Cerebellar nuclear complex (tissue), 1 donor: ENCODE measurements at regions not wholly inside any gene's neighbourhood (a gene's known extent, or its start where the extent isn't known, plus 50 kb on each side); places are given as distances from the start of the nearest gene placed in this dataset.
"Not testable (repeated sequence)": the region's sequence is repeated elsewhere in the genome, so short reads cannot be mapped to it uniquely, and the experiment has no call there.

Source experiments
- DNase-seq, 2 experiments: peaks; one replicate each; lab custom pipeline; 2025; lab: John Stamatoyannopoulos, UW

DNA sequence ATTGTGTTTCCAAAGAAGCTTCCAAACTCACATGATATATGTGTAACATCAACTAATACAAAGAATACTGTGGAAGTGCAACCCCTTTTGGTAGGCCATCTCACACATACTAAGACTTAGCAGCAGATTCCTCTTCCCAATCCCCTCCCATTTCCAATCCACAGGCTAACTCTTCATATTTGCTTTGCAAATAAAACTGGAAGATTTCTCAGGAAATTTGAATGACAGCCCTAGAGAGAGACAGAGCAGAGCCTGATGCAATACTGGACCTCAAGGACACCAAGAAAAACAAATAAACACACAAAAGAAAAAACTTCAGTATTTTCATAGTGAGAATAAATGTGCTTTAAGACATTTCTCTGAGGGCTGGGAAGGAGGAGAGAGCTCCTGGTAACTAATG lies 190.2 kb upstream of the BRINP3 start:
- DNase-seq = no peak

DNA sequence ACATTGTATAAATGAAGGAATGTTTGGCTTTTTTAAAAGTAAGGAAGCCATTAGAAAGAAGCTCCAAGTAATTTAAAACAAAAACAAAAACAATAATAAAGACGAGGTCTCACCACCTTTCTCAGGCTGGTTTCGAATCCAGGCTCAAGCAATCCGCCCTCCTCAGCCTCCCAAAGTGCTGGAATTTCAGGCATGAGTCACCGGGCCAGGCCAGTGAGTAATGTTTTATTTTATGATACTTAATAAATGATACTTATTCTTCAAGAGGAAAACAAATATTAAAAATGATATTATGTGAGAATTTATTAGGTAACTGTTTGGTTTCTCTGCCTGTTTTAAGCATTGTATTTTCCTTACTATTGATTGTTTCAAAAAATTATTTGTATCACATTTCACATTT lies 201.4 kb upstream of the BRINP3 start:
- no peak for DNase-seq

DNA sequence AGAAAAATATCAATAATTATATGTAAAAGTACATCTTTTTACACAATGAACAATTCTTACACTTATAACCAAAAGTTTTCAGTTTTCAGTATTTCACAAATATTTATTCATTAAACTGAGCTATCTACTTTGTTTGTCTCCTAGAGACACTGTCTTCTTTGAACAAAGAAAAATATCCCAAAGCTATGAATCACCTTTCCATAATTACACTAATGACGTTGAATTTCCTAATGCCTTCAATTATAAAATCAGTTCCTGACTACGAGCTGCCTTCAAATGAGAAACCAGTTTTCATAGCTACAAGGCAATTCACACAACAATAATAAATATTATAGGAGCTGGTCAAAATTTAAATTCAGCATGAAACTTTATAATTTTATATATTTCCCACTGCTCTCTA lies 201.8 kb upstream of the BRINP3 start:
- DNase-seq = no peak

DNA sequence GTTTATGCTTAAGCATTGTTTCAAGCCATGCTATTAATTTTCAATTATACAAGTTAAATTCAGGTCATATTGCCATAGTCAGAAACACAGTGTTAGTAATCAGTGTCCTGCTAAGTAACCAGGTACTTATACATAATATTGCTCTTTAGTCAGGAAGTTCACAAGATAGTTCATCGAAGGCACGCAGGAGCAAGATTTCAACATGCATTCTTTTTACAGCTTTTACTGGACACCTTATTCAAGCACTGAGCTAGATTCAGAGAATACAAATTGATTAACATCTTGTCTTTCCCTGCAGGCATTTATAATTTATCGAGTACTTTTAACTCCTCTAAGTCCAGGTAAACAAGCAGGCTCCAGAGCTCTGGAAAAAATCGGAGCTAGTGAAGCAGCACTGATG lies 202.3 kb upstream of the BRINP3 start:
- DNase-seq = no peak

DNA sequence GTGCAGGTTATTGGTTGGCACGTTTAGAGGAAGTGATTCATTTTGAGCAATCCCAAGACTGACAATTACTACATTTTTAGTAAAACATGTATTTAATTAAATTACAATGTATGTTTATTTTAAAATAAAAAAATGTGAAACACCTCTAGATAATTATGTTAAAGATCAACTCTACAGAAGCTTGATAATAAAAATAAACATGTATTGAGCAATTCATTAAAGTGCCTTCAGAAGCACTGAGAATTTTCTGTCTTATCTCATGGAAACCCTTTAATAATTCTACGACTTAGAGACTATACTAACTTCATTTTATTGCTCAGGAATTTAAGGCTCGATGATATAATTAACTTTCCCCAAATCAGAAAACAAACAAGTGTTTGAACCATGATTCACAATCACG lies 208.0 kb upstream of the BRINP3 start:
- DNase-seq = no peak

DNA sequence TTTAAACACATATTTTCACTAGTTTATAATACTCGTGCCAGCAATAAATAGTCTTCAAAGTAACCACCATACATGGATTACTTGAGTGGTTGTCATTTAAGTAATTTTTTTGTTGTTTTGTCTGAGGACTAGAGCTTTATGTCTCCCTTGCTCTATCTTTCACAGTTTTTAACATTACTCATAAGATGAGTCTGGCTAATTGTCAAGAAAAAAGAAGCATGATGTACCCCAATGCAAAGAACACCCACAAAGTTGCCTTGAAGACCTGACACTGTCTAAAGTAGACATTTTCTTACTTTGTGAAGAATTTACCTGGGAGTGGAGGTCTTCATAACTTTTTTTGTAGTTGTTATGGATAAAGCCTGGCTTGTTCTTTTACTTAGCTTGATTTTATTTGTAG lies 210.4 kb upstream of the BRINP3 start:
- no peak for DNase-seq

DNA sequence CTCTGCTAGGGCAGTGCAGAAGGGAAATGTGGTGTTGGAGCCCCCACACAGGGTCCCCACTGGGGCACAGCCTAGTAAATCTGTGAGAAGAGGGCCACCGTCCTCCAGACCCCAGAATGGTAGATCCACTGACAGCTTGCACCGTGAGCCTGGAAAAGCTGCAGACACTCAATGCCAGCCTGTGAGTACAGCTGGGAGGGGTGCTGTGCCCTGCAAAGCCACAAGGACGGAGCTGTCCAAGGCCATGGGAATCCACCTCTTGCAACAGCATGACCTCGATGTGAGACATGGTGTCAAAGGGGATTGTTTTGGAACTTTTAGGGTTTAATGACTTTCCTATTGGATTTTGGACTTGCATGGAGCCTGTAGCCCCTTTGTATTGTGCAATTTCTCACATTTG lies 220.8 kb upstream of the BRINP3 start:
- not testable (repeated sequence) for DNase-seq

DNA sequence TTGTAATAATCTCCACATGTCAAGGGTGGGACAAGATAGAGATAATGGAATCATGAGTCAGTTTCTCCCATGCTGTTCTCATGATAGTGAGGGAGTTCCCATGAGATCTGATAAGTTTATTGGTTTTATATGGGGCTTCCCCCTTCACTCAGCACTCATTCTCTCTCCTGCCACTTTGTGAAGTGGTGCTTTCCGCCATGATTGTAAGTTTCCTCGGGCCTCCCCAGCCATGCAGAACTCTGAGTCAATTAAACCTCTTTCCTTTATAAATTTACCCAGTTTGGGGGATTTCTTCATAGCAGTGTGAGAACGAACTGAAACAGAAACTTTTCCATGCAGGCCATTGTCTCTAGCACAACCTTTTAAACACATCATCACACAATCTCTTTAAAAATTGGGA lies 221.5 kb upstream of the BRINP3 start:
- no peak for DNase-seq

DNA sequence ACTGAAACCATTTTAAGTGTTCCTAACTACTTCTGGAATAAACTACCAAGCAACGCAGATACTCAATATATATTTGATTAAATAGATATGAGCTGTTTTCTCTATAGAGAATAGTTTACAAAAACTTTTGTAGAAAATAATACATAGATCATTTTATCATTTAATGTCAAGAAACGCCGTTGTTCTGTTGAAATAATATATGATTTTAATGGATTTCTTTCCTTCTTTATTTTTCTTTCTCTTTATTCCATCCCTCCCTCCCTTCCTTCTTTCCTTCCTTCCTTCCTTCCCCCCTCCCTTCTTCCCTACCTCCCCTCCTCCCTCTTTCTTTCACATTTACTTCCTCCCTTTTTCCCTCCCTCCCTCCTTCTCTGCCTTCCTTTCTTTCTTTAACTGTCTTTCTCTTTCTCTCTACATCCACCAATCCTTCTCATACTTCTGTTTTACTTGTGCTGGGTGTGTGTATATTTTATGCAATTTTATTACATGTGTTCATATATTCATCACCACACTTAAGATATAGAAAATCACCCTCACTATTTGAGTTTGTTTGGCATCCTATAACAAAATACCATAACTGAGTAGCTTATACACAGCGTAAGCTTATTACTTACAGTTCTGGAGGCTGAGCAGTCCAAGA lies 230.9 kb upstream of the BRINP3 start:
- DNase-seq = no peak

DNA sequence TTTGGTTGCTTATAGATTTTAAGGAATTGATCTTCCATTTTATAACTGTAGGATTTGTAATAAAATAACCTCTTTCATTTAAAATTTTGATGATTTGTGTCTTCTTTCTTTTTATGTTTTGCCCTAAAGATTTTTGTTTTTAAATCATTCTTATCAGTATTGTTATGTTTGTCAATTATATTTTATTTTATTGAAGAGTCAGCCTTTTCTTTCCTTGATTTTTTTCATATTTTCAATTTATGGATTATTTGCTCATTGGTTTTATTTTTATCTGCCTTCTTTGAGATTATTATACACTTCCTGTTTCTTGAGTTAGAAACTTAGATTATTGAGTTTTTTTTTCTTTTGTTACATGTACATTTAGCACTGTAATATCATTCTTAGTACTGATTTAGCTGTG lies 233.4 kb upstream of the BRINP3 start:
- DNase-seq = no peak

DNA sequence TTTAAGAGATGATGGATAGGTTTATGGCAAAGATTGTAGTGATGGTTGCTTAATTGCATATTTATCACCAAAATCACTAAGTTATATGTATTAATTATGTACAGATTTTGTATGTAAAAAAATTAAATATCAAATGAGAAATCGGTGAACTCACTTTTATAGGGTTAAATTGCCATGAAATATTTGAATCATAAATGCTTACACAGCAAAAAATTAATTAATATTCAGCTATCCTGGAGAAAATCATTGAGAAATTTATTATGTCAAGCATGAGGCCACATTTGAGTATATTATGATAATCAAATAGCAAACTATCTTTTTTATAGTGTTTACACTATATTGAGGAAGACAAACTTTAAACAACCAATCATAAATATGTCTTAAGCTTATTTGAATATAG lies 239.4 kb upstream of the BRINP3 start:
- DNase-seq = no peak

DNA sequence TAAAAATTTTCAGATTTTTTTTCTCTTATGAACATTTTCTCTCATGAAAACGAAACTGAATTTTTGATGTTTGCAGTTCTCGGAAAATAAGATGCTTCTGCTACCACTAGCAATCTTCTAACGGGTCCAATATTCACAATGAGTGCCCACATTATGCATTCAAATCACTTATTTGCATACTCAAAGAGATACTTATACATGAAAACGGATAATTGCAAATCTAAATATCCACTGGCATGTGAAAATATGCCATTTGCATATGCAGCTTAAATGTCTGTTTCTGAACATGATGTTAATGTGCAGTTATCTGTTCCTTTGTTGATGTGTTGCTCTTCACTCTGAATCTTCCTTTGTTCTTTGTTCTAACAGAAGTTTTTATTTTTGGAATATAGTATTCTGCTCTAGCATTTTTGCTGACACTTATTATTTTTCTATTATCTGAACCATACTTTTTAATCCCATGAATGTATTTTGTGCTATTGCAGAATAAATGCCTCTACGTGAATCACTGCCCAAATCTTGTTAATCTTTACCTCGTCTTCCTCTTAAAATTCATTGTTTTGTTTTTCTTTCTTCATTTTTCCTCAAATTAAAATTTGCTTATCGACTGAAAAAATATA lies 259.4 kb upstream of the BRINP3 start:
- DNase-seq = no peak

DNA sequence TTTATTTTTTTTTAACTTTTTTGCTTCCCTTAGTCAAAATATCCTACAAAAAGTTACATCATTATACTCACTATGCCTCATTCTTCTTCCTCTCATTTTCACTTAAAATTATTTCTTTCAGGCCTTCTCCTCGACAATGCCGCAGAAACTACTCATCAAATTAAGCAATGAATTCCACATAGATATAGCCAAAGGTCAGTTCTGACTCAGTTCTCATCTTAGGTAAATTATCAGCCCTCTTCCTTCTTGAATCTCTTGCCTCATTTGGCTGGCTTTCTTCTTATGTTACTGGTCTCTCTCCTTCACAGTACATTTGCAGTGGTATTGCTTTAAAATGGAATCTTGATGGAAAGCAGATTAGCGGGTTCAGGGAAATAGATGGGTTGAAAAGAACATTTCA lies 260.7 kb upstream of the BRINP3 start:
- DNase-seq = no peak

DNA sequence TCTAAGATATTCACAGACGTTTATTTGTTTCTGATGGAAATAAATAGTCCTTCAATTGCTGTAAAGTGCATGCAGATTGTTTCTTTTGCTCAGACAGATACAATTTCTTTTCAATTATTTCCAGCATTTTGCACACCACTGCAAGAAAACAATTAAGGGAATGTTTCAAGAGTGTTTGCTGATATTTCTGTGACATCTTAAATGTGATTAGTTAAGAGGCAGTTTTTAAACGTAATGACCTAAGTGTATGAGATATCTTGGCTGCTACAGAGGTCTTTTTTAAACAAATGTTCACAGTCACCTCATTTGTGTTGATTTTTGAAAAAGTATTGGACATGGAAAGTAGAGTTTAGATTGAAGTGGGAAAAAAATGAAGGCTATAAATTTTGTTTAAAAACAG lies 262.3 kb upstream of the BRINP3 start:
- no peak for DNase-seq

DNA sequence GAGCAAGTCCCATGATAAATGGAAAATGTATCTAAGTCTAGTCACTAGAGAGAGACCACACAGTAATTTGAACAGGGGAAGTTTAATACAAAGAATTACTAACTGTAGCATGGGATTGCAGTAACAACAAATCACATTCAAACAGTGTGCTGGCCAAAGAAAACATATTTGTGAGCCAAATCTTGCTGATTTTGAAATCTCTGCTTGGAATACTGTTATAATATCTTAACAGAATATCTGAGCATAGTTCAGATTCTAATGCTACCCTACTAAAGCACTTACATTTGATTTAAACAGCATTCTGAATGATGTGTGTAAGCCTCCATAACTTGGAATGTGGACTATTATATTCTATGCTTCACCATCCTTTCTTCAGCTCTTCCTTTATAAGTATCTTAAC lies 270.0 kb upstream of the BRINP3 start:
- no peak for DNase-seq

DNA sequence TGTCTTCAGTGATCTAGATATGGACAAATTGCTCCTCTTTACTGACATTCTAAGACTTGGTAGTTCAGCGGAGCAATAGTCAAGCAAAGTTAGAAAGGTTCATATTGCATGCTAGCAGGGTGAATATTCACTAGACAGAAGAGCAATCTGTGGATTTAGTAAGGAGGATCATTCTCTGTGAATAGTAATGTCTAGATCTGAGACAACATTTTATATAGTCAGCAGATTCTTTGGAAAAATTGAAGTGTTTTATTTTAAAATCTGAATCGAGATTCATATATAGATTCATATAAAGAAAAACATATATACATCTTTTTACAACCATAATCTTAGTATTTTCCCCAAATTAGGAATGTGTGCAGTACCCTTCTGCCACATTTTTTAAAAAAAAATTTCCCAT lies 274.5 kb upstream of the BRINP3 start:
- DNase-seq = no peak

DNA sequence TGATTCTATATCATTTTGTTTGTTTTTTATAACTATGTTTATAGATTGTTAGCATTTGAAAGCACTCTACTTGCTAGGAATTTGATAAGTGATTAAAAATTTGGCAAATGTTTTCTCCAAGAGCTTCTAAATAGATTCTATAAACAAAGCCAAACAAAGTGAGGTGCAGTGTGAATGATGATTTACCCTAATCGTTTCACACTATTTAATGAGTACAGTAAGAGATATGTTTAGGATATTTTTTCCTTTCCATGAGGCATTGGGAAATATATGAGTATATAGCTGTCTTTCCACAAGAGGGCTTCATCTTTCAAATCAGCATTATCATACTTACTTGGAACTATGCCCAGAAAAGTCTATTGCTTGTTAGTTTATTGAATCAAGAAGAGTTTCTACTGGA lies 277.0 kb upstream of the BRINP3 start:
- no peak for DNase-seq

DNA sequence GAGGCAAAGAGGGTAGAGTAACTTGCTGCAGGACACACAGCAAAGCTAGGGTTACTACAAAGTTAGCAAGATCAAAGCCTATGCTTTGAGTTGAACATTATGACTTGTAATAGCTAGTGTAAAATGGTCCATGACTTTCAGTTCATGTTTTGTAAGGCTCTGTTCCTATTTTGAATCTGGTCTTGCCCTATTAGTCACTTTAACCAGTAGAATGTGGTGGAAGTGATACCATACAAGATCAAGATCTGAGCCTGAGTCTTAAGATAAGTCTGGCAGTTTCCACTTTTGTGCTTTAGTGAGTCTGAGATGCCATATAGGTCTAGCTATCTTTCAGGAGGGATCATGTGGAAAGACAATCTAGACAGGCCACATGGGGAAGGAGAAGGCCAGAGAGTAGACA lies 282.1 kb upstream of the BRINP3 start:
- DNase-seq = no peak

DNA sequence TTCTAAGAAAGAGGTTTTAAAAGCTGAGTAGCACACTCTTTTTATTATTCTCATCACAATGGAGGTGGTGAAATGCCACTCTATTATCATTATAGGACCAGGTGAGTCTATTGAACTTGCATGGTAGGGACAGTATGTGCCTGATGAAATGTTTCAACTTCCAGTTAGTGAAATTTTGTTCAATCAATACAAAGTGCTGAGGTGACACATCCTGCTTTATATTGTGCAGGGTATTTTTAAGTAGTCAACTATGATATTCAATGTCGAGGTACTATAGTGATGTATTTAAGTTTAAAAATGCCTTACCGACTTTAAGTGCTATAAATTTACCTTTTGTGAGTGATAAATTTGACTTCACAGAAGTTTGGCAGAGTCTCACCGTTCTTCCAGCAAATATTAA lies 284.7 kb upstream of the BRINP3 start:
- DNase-seq = no peak

DNA sequence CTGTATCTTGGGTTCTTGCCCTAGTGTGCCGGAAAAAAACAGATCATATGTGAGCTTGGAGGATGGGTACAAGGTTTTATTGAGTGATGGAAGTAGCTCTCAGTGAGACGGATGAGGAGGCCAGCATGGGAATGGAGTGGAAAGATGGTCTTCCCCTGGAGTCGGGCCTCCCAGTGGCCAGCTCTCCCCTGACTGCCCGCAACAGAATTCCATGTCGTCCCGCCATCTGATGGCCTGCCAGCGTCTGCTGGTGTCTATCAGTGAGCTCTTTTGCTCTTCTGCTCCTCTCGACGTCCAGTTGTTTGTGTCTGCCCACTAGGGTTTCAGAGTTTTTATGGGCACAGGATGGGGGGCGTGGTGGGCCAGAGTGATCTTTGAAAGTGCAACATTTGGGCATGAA lies 315.2 kb upstream of the BRINP3 start:
- DNase-seq = no peak

DNA sequence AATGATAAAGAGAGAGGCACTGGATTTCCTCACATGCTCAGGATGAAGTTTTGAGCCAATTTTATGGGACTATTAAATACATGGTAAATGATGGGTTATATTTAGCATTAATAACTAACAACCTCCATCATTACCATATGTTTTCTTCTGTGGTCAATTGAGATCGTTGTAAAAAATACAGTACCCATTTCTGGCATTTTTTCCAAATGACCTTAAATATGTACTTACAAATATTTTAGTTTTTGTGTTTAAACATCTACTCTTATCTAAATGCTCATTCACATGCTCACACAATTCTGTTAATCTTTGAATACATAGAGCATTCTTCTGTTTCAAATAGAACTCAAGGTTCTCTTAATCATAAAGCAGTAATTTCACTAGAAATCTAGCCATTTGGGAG lies 330.0 kb upstream of the BRINP3 start:
- no peak for DNase-seq

DNA sequence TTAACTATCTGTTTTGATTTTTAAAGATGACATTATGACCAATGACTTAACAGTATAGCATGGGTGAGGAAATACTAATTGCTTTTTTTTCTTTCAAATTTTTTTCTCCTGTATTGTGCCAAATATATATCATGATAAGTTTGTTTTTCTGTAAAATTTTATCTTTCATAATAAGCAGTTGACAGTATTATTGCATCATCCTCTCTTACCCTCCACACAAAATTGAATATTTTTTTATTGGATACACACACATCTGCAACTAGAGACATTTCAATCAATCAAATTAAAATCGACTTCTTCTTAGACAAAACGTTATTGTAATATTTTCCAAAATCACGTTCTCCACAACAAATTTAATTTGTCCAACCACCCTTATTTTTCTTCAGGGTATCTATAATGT lies 330.4 kb upstream of the BRINP3 start:
- DNase-seq = no peak

DNA sequence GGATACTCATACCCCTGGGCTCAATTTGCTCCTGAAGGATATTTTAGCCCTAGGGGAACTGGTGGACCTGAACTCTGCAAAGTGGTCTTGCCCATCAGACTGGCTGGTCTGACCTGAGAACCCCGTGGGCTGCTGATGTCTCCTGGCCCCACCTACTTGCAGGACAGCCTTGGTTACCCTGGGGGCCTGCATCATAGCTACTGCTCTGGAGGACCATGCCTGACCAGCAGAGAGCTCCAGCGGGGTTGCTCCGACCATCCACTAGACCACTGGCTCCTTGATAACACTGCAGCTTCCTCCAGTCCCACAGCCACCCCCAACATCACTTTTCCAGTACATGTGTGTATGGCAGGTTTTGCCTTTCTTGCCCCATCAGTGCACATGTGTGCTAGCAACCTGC lies 331.6 kb upstream of the BRINP3 start:
- no peak for DNase-seq

DNA sequence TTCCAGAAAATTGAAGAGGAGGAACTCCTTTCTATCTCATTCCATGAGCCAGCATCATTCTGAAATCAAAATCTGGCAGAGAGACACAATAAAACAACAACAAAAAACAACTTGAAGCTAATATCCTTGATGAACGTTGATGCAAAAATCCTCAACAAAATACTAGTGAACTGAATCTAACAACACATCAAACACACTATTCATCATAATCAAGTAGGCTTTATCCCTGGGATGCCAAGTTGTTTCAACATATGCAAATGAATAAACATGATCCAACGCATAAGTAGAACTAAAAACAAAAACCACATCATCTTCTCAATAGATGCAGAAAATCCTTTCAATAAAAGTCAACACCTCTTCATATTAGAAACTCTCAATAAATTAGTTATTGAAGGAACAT lies 335.3 kb upstream of the BRINP3 start:
- DNase-seq = no peak
